GM19452 (cell line): ENCODE measurements at regions not wholly inside any gene's neighbourhood (a gene's known extent, or its start where the extent isn't known, plus 50 kb on each side); places are given as distances from the start of the nearest gene placed in this dataset.

ENCODE experiments used
- ATAC-seq: cut with Tn5 transposase; IDR thresholded peaks from one replicate; pipeline ENCODE4 v1.9.1; 2021; ENCODE audit not compliant: unreplicated experiment

DNA sequence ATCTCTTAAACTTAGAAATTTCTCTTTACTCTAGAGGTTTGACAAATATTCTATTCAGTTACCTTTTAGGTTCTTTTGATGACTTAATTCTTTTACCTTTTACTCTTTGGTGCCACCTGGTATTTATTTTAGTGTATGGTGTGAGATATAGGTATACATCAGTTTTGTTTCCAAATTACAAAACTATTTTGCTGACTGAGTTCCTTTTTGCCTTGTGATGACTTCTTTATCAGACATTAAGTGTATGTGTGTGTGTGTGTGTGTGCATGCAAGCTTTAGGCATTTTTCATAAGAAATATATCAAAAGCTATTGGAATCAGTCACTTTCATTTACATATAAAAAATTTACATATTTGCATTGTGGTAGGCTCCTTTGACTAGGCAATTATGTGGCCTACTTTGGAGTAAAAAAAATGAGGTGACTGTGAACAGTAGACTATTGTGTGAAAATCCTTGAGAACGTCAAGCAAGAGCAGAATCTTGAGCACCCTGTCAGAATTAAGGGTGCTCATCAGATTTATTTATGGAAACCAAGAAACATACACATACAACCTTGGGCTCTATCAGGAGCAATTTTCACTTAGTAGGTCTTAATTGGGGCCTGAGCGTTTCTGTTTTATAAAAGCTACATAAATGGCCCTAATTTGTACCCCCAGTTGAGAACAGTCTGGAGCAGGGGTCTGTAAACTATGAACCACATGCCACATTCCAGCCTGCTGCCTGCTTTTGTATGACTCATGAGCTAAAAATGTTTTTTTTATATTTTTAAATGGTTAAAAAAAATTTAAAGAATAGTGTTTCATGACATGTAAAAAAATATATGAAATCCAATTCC lies 415.9 kb downstream of the SLC4A3 start:
- ATAC-seq: no peak

DNA sequence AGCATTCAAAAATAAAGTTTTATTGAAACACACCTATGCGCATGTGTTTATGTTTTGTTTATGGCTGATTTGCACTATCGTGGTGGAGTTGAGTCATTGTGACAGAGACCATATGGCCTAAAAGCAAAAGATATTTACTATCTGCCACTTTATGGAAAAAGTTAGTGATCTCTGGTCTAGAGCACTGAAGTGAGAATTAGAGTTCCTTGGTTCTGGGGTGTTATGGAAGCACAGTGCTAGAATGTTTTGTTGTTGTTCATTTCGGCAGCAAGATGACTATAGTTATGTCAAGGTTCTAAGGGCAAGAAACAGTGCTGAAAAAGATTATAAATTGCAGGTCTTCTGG lies 416.5 kb downstream of the SLC4A3 start:
- no peak for ATAC-seq

DNA sequence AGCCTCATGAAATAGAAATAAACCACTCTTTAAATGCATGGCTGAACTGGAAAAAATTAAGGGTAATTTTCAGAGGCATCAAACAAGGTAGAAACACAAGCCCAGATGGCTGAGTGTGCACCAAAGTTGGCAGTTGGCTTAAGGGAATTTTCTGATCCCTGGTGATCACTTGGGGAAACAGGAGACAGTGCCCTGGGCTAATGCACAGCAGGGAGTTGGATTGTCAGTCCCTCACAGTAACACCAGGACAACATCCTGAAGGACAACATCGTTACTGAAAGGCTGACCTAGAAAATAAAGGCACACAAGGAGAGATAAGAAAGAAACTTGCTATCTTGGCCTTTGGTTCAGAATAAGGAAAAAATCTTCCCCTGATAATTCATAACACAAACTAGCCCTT lies 417.0 kb downstream of the SLC4A3 start:
- no peak for ATAC-seq

DNA sequence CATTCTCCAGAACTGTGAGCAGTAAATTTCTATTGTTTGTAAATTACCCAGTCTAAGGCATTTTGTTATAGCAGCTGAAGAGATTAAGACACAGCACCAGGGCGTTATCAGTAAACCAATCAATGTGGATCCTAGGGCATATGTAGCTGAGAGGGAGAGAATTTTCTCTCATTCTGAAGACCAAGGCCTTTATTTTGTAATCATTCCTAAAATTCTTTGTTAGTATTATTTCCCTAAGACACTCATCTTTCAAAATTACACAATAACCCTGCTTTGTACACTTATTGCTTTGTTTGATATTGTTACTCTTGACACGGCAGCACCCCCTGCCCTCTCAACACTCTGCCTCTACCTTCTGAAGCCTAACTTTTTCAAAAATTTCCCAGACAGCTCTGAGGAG lies 419.1 kb downstream of the SLC4A3 start:
- ATAC-seq: no peak

DNA sequence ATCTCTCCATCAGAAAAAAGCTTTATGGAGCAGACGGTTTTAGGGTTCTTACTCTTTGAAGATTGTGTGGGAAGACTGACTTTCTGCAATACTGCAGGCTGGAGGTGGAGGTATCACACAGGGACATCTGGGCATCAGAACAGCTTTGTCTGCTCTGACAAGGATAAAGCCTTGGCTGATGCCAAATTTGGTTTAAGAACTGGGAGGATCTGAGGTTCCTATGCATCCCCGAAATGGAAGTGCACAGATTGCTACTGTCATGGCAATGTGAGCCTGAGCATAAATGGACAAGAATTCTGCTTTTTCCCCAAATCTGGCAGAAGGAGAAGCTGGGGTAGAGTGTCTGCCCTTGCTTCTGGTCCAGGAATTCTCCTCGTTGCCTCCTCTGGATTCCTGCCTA lies 424.3 kb downstream of the SLC4A3 start:
- ATAC-seq: no peak

DNA sequence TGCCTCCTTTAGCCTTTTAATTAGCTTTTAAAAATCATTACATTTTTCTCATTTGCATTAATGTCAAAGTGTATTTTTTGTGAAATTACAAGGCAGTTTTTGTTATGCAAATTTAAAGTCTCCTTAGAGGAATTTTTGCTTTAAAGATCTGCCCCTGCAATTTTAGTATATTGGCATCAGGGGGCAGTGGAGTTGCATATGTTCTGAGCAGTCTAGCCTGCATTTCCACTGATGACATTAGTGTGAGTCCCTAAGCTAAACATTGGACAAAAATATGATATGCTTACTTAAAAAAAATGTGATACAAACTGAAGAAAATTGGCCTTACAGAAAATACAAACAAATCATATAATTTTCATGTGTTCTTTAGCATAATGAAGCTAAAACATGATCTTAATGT lies 426.5 kb downstream of the SLC4A3 start:
- no peak for ATAC-seq

DNA sequence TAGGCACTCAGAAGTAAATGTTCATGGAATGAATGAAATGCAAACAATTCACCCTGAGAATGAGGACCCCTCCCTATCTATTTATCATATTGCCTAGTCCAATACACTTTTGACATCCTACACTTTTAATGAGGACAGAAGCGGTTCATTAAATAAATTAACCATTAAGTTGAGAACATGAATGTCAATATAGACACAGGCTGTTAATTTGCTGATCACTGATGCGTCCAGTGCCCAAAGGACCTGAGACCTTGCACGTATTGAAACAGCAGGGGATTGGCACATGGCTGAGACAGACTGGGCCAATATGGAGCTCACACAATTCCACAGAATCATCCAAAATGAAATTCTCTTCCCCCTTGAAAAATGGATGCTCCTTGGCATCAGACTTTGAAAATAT lies 430.0 kb downstream of the SLC4A3 start:
- no peak for ATAC-seq

DNA sequence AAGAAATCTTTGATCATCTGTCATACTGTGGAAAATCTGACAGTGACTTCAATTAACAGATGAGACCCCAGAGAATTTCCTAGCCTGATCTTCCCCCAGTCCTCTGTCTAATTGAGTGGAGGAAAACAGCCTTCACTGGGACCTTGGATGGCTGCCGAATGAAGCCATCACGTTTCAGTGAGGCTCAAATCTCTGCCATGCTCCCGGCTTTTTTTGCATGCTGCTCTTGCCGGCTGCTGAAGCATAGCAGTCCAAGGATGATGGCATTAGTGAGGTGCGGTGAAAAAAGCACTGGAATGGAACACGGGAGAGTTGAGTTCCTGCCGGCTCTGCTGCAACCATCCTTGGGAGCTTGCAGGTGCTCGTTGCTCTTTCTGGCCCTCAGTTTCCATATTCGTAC lies 430.5 kb downstream of the SLC4A3 start:
- ATAC-seq: no peak

DNA sequence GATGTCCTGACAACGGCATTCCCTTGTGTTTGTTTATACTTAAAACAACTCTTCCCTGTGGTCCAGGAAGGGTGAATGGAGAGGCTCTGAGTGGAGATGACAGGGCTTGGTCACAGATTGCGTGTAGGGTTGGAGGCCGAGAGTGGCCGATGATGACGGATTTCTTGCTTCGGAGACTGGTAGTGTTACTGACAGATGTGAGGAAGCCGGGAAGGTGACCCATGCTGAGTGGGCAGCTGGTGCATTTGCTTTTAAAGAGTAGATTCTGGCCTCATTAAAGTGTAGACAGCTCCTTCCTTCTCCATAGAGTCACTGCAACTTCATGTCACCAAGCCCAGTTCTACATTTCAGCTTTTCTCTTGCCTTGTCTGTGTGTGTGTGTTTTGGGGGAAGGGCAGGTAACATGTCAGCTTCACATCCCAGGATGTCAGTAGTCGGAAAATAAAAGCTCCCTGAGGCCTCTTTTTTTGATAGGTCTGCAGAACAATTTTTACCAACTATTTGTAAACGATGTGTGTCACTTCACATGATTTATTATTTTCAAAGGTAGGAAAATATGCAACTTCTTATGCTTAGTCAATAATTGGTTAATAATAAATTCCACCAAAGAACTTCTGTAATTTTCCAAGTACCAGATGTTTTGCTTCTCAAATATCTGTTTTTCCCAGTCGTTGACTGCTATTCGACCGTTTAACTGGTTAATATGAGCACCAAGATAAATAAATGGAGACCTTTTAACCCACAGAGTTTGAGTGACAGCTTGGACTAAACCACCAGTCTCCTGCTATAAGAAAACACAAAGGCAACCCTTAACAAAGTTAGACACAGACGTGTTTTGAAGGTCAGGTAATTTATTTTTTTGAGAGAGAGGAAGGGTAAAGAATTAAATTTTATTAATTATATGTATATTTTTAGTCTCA lies 436.9 kb downstream of the SLC4A3 start:
- ATAC-seq: no peak

DNA sequence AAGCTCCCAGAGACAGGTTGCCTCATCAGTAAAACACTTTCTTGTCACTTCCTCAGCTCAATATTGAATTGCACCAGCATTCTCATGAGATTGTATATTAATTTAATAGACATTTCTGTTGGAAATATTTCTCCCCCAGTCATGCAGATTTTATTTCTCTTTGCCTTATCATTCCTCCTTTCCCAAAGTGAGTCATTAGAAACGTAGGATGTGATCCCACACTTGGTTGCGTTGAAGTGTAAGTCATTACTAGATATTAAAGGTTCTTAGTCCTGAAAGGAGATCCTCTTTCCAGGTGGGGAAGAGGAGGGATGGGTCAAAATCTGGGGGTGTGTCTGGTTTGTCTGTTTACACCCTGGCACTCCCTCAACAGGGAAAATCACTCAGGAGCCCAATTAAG lies 438.2 kb downstream of the SLC4A3 start:
- no peak for ATAC-seq

DNA sequence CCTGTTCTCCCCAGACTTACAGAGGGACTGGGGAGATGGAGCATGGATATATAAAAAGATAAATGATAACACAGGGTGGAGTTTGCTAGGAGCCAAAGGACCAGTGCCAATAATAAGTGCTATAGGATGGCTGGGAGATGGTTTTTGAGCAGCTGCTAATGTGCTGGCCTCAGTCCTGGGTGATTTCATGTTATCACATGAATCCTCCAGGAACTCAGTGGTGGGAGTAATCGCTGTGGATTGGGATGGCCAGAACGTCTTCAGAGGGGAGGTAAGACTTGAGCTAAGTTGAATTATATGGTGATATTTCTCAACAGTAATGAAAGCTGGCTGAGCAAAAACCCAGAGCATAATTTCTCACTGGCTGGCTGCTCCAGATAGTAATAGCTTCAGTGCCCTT lies 441.4 kb downstream of the SLC4A3 start:
- ATAC-seq: no peak

DNA sequence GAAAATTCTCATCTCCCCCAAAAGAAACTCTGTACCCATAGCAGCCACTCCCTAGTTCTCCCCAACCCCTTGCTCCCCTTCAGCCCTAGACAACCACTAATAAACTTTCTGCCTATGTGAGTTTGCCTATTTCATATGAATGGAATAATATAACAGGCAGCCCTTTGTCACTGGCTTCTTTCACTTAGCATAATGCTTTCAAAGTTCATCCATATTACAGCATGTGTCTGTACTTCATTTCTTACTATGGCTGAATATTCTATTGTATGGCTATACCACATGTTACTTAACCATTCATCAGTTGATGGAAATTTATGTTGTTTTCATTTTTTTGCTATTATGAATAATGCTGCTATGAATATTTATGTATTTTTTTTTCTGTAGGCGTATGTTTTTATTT lies 442.9 kb downstream of the SLC4A3 start:
- no peak for ATAC-seq

DNA sequence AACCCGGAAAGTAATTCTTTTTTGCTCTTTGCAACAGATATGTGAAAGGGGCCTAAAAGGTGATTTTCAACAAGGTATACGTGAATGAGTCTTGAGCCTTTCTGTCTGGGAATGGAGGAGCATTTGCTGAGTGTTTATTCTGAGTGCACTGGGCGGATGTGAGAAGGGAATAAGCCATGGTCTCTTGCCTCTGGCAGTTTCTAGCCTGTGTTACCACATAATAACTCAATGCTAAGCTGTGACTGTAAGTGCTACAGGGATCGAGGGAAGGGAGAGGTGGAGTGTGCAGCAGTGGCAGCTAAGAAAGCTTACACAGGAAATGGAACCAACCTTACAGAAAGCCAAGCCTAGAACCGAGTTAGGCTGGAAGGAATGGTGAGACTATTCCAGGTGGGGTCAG lies 444.3 kb downstream of the SLC4A3 start:
- no peak for ATAC-seq

DNA sequence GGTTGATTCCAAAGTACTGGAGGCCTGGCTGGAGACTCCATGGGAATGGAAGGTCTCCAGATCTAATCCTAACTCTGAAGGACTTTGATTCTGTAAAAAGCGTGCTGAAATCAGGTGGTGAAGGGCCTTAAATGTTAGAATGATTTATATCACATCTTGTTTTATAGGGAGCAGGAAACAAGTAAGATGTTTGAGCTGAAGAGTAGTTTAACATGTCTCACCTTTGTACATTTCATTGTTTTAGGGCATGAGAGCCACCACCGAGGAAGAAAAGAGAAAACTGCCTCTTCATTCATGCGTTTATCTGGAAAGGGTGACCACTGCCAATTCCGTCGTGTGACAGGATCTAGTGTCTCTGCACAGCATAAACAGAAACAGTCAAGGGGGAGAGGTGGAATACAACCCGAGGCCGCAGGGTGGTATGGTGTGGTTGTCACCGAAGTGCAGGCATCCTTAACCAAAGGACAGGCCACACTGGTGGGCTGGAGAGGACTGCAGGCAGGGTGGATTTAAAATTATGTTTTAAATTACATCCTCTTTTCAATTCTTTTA lies 445.3 kb downstream of the SLC4A3 start:
- no peak for ATAC-seq

DNA sequence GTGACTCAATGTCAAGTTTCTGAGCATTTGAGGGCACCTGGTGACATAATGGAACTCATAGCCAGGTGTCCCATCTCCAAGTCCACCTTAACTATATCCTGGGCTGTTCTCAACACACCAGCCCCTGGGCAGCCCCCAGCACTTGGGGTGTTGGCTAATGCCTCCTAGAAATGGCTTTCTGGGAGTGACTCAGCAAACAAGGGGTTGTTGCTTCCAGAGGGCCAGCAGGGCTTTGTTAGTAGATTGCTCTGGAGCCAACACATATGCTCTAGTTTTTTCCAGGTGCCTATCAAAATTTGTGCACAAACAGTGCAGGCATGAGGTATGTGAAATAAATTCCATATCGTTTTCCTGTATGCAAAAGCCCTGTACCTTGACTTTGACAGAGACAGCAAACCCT lies 448.4 kb downstream of the SLC4A3 start:
- no peak for ATAC-seq

DNA sequence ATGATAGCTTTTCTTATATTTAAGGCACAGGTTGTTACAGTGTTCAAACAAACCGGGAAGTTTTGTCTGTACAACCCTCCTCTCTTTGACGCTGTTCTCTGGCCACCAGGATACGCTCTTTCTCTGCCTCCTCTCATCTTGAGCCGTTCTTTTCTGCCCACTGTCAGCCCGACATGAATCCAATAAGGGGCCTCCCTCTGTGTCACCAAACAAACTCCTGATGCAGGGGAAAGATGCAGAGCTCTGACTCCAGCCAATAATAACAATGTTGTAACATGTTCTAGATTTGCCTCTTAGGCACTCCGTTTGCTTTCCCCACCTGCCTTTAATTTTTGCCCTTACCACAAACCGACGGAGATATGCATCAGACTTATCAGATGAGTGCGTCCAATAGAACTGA lies 449.3 kb downstream of the SLC4A3 start:
- no peak for ATAC-seq

DNA sequence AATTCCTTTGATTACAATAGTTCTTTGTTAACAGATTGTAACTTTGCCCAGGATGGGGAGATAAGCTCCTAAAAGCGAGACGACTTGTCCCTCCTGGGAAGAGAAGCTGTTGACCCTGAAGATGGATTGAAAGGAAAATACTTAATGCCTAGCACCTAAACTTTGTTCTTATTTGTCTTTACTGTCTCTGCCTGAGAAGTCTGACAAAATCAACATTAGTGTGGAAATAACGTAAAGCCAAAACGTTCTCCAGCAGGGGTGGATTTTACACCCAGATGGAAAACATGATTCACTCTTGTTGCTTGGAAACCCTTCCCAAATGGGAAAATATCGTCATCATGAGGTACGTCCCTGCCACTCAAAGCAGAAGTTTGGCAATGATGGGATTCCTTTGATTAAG lies 450.1 kb downstream of the SLC4A3 start:
- no peak for ATAC-seq

DNA sequence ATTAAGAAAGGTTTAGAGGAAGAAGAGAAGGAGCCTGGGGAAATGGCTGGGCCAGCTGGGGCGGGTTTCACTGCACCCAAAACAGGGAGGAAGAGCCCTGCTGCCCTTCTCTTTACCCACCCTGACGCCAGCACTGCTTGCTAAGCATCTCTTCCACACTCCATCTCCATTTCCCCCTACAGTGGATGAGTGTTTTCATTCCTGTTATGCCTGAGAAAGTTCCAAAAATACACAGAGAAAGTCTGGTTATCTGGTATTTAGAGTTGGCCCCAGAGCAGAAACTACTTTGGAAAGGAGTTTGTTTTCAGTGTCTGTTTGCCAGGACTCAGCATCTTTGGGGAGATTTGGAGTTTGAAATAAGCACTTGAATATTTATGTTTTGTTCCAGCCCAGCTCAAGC lies 451.0 kb downstream of the SLC4A3 start:
- no peak for ATAC-seq

DNA sequence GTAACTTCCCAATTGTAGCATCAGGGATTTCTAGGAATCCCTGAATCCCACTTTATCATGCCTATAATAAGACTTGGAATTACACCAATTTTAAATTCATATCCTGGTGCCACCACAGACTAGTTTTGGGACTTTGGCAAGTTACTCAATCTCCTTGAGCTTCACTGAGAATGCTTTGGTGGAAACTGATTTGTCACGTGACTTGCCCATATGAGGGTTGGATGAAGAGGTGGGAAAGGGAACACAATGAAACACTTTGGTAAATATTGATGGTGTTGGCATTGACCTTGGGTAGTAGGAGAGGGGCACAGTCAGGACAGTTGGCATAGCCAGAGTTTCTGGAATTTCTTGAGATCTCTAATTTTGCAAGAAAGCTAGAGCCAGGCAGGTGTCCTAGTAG lies 452.2 kb downstream of the SLC4A3 start:
- ATAC-seq: no peak

DNA sequence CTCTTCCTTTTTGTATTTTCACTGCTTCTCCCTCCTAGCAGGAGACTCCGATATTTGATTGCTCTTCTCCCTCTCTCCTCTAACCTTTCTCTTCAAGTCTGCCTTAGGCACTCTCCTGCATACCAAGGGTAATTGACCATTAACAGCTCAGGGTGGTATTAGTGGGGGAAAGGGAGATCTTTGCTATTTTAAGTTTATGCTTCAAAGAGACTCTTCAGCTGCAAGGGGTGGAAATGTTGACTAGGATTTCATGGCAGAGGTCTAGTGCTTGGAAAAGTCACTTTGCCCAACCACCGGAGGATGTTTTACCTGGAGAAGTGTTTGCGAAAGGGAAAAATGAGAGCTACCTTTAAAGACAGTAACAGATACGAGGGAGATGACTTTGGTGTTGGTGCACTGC lies 453.7 kb downstream of the SLC4A3 start:
- no peak for ATAC-seq

DNA sequence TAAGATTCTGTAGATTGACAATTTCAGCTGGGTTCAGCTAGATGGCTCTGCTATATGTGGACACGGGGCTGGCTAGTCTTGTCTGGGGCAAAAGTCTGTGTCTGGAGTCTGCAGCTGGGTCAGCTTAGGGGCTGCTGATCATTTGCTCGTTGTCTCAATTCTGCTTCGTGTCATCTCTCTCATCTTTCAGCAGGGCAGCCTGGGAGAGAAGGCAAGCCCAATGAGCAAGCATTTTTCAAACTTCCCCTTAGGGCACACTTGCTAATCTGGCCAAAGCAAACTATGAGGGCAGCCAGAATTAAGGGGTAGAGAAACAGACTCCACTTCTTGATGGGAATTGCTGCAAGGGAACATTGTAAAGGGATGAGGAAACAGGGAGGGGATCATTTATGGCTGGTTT lies 462.6 kb downstream of the SLC4A3 start:
- no peak for ATAC-seq

DNA sequence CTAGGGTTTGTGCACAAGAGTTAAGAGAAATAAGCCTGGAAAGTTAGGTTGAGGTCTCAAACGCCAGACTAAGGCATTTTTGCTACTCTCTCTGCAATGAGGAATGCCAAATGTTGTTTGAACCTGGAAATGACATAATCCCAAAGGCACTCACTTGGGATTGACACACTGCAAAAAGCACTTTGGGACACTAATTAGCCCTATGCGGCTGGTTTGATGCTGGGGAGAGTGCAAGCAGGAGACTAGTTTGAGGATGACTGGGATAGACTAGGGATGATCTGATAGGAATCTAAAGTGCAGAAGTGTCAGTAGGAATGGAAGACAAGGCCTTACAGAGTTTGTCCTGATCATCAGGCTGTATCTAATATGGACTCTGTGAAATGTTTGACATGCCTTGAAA lies 469.0 kb downstream of the SLC4A3 start:
- no peak for ATAC-seq
